Central memory CD8-positive, alpha-beta T cell (primary cell): ENCODE measurements at regions not wholly inside any gene's neighbourhood (a gene's known extent, or its start where the extent isn't known, plus 50 kb on each side); places are given as distances from the start of the nearest gene placed in this dataset.
"Not testable (repeated sequence)": the region's sequence is repeated elsewhere in the genome, so short reads cannot be mapped to it uniquely, and the experiment has no call there.

ENCODE experiments used
- ATAC-seq: fragments of 150-1000 bp; cut with Tn5 transposase; replicated peaks from 2 replicates; pipeline ENCODE4 v1.10.0; 2022; ENCODE audit warnings: mild to moderate bottlenecking, moderate FRiP score, moderate number of reproducible peaks; ENCODE audit not compliant: poor library complexity, severe bottlenecking; ENCODE audit errors: extremely low read depth
- DNase-seq, 2 donors: peaks; one replicate each; pipeline ENCODE4 v3.0.0; 2021; ENCODE audit warnings: low spot score in 2 of 2
- H3K27ac Mint-ChIP-seq: one replicate; pipeline ENCODE4 v1.8.0; 2022; ENCODE audit warnings: low read depth, mild to moderate bottlenecking, moderate library complexity, mixed read lengths
- H3K27me3 Mint-ChIP-seq: one replicate; pipeline ENCODE4 v1.8.0; 2022; ENCODE audit warnings: mixed read lengths
- H3K36me3 Mint-ChIP-seq: one replicate; pipeline ENCODE4 v1.8.0; 2022; ENCODE audit warnings: mild to moderate bottlenecking, moderate library complexity, mixed read lengths; ENCODE audit not compliant: insufficient read depth
- H3K4me1 Mint-ChIP-seq: one replicate; pipeline ENCODE4 v1.8.0; 2022; ENCODE audit warnings: mixed read lengths
- H3K4me3 Mint-ChIP-seq: one replicate; pipeline ENCODE4 v1.8.0; 2022; ENCODE audit warnings: mild to moderate bottlenecking, moderate library complexity, mixed read lengths
- H3K9me3 Mint-ChIP-seq: one replicate; pipeline ENCODE4 v1.8.0; 2022; ENCODE audit warnings: mixed read lengths

DNA sequence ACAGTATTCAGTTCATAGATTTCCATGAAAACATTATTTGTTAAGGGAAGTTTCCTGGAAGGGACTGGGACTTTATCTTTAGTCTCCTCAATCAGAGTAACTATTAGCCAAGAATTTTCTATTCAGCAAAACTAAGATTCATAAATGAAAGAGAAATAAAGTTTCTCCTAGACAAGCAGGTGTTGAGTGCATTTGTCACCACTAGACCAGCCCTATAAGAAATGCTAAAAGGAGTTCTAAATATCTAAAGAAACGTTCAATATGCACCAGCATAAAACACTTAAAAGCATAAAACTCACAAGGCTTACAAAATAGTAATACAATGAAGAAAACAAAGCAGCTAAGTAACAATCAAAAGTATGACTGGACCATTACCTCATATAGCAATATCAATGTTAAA lies 423.0 kb downstream of the TECRL start:
- Mint-ChIP-seq H3K27me3 (no peaks in the 10 kb centered on the region), H3K4me3 (no peak overlapping the region), H3K9me3 (peaks cover 52% of the 10 kb centered on the region), H3K4me1 (no peaks in the 10 kb centered on the region), H3K36me3 (no peaks in the 10 kb centered on the region), H3K27ac (no peak overlapping the region)
- ATAC-seq (no peak), DNase-seq (no peak)

DNA sequence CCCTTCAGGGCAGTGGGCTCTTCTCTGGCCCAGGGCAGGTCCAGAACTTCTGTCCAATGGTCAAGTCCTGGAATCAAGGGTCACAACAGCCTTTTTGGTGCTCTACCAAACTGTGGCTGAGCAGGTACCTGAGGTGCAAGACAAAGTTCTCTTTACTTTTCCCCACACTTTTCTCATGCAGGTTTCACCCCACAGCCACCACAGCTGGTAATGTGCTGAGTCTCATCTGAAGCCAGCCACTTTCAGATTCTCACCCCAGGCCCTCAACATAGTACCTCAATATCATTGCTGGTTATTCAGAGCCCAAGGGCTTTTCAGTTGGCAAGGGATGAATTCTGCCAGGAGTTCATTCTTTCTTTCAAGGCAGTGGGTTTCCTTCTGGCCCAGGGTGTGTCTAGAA lies 426.0 kb downstream of the TECRL start:
- H3K36me3 Mint-ChIP-seq = no peaks in the 10 kb centered on the region
- peaks cover 34% of the 10 kb centered on the region for H3K9me3 Mint-ChIP-seq
- DNase-seq (no peak), ATAC-seq (no peak)
- no peak overlapping the region for H3K27ac Mint-ChIP-seq
- no peaks in the 10 kb centered on the region for H3K27me3 Mint-ChIP-seq
- no peak overlapping the region for H3K4me3 Mint-ChIP-seq
- H3K4me1 Mint-ChIP-seq = no peaks in the 10 kb centered on the region

DNA sequence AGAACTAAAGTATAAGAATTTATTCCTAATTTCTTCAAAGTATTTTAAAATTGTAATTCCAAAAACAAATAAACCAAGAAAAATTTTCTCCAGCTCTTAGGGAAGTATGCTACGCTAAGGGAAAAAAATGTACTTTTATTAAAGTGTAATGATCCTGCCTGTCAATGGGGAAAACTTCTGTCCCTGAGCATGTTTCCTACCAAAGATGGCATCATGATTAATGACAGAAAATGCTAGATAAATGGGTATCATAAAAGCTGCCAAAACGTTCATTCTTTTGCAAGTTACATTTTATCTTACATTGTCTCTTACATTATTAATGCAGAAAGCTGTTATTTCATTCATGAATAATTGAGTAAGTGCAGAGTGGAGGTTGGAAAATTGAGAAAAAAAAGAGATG lies 443.4 kb downstream of the TECRL start:
- no peak for DNase-seq
- no peak for ATAC-seq
- H3K4me3 Mint-ChIP-seq = no peak overlapping the region
- no peaks in the 10 kb centered on the region for H3K27me3 Mint-ChIP-seq
- peaks cover 7% of the 10 kb centered on the region for H3K9me3 Mint-ChIP-seq
- H3K4me1 Mint-ChIP-seq = no peaks in the 10 kb centered on the region
- no peak overlapping the region for H3K27ac Mint-ChIP-seq
- no peaks in the 10 kb centered on the region for H3K36me3 Mint-ChIP-seq

DNA sequence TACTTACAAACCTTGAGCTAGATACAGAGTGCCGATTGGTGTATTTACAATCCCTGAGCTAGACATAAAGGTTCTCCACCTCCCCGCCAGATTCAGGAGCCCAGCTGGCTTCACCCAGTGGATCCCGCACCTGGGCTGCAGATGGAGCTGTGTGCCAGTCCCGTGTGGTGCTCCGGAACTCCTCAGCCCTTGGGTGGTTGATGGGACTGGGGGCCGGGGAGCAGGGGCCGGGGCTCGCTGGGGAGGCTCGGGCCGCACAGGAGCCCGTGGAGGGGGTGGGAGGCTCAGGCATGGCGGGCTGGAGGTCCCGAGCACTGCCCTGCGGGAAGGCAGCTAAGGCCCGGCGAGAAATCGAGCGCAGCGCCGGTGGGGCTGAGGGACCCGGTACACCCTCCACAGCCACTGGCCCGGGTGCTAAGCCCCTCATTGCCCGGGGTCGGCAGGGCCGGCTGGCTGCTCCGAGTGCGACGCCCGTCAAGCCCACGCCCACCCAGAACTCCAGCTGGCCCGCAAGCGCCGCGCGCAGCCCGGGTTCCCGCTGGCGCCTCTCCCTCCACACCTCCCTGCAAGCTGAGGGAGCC lies 466.5 kb downstream of the TECRL start:
- ATAC-seq = not testable (repeated sequence)

DNA sequence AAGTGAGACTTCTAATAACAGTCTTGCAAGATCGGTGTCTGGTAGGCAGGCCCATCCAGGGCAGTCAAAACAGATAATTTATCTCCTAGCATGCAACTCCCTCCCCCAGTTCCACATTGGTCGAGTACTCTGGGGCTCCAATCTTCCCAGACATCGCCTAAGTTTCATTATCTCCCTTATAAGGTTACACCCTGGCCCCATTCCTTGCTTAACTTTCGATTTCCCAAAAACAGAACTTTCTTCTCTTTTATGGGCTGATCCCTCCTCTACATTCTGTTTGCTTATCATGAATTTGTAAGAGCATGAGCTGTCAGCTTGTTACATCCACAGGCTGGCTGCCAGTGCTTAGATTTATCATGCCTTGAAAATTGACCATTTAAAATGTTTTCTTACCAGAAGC lies 471.3 kb downstream of the TECRL start:
- no peaks in the 10 kb centered on the region for H3K27me3 Mint-ChIP-seq
- no peaks in the 10 kb centered on the region for H3K4me1 Mint-ChIP-seq
- no peak overlapping the region for H3K4me3 Mint-ChIP-seq
- H3K9me3 Mint-ChIP-seq = no peaks in the 10 kb centered on the region
- no peak for ATAC-seq
- no peaks in the 10 kb centered on the region for H3K36me3 Mint-ChIP-seq
- no peak overlapping the region for H3K27ac Mint-ChIP-seq
- DNase-seq = no peak

More for the DNA sequence above, 466.5 kb downstream of the TECRL start:
- not testable (repeated sequence) for H3K9me3 Mint-ChIP-seq, H3K4me1 Mint-ChIP-seq, DNase-seq, H3K27me3 Mint-ChIP-seq, H3K36me3 Mint-ChIP-seq, H3K27ac Mint-ChIP-seq, H3K4me3 Mint-ChIP-seq

DNA sequence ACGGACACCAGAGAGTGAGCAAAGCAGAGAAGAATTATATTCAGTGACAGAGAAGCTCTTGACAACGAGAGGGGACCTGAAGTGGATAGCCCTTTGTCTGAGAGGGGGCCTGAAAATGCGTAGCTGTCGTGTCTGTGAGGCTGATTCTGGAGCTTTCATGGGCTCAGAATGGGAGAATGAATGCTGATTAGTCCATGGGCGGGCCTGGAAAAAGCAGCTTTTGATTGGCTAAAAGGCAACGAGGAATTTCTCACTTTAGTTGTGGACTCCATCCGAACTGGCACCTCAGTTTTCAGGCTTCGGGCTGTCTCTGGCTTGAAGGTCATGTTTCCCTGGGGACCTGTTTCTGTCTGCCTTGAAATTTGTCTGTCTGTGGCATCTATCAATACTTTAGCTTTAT lies 487.1 kb downstream of the TECRL start:
- H3K27ac Mint-ChIP-seq = no peak overlapping the region
- H3K9me3 Mint-ChIP-seq = peaks cover 2% of the 10 kb centered on the region
- H3K27me3 Mint-ChIP-seq = no peaks in the 10 kb centered on the region
- ATAC-seq (no peak), DNase-seq (no peak)
- H3K4me3 Mint-ChIP-seq = no peak overlapping the region
- H3K36me3 Mint-ChIP-seq = no peaks in the 10 kb centered on the region
- H3K4me1 Mint-ChIP-seq = no peaks in the 10 kb centered on the region

DNA sequence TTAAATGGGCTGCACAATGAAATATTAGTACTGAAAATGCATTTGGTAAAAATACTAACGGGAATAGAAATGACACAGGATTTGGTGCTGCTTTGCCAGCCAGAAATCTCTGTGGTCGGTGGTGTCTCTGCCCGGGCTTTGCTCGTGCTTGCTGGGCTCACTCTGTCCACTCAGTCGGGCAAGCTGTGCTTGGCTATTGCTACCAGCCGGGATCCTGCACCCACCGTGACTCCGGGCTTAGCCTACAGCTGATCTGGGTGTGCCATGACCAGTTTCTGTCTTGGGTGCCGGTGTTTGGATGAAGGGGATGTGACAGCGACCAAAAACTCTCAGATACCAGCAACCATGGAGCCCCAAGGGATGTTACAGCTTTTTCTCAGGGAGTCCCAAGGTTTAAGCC lies 487.7 kb downstream of the TECRL start:
- no peak for DNase-seq
- H3K4me1 Mint-ChIP-seq = no peaks in the 10 kb centered on the region
- H3K36me3 Mint-ChIP-seq = no peaks in the 10 kb centered on the region
- peaks cover 8% of the 10 kb centered on the region for H3K9me3 Mint-ChIP-seq
- H3K27me3 Mint-ChIP-seq = no peaks in the 10 kb centered on the region
- no peak for ATAC-seq
- no peak overlapping the region for H3K4me3 Mint-ChIP-seq
- H3K27ac Mint-ChIP-seq = no peak overlapping the region

DNA sequence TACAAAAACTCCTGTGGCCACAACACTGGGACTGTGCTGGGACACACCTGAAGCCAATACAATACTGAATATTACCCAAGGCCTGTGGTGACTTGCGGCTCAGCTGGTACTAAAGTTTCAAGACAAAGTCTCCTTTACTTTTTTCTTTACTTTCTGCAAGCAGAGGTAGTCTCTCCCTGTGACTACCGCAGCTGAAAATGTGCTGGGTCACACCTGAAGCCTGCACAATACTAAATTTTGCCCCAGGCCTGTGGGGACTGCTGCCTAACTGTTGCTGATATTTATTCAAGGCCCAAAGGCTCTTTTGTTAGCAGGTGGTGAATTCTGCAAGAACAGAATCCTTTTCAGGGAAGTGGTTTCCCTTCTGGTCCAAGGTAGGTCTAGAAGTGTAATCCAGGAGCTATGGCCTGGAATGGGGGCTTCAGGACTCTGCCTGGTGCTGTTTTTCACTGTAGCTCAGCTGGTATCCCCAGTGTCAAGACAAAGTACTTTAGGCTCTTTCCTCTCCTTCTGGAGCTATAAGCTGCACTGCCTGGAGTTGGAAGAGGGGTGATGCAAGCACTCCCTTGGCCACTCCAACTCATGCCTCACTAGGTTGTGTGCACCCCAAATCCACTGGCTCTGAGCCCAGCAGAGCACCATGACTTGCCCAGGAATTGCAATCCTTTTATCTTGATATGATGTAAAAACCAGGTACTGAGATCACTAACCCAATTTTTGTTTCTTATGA lies 489.4 kb downstream of the TECRL start:
- Mint-ChIP-seq H3K36me3 (no peaks in the 10 kb centered on the region), H3K9me3 (peaks cover 14% of the 10 kb centered on the region), H3K4me1 (no peaks in the 10 kb centered on the region), H3K27ac (no peak overlapping the region), H3K27me3 (no peaks in the 10 kb centered on the region), H3K4me3 (no peak overlapping the region)
- ATAC-seq = no peak
- no peak for DNase-seq

DNA sequence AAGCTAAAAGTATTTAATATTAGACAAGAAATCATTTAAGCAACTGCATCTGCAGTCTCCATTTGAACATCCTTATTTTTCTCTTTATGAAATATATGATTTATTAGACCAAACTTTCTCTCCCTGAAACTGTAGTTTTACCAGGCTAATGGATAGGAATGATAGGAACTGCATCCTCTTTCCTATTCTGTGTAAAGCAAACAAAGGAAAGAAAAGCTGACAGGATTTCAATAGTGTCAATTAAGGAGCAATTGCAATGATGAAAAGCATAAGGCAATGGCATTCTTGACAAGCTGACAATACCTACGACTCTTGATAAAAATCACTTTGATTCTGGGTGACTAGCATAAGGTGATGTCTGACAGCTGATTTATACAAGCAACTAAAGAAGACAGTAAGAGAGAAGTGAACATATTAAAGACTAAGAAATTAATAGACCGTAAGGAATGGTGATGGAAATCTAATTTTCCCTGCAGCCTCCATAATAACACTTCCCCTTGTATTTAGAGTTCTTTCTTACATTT lies 502.5 kb downstream of the TECRL start:
- no peaks in the 10 kb centered on the region for H3K4me1 Mint-ChIP-seq
- DNase-seq = no peak
- no peak for ATAC-seq
- H3K27ac Mint-ChIP-seq = no peak overlapping the region
- no peak overlapping the region for H3K4me3 Mint-ChIP-seq
- peaks cover 11% of the 10 kb centered on the region for H3K9me3 Mint-ChIP-seq
- no peaks in the 10 kb centered on the region for H3K36me3 Mint-ChIP-seq
- no peaks in the 10 kb centered on the region for H3K27me3 Mint-ChIP-seq

DNA sequence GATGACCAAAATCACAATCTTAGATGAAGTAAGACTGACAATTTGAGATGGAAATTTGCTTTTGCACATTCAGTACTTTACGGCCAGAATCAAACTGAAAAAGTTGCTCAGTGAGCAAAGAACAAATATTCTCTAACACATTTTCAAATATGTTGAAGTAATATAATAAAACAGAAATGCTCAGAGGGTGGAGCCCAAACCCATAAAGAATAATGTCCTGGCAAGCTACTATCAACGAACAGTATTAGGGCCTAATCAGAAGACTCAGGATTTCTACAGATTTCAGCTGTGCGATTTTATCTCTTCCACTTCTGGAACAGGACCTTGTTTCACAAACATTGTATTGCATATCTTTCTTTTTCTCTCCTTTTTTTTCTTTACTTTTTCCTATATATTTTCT lies 505.0 kb downstream of the TECRL start:
- Mint-ChIP-seq H3K9me3 (peaks cover 23% of the 10 kb centered on the region), H3K27me3 (no peaks in the 10 kb centered on the region), H3K4me3 (no peak overlapping the region), H3K4me1 (no peaks in the 10 kb centered on the region), H3K27ac (no peak overlapping the region), H3K36me3 (no peaks in the 10 kb centered on the region)
- ATAC-seq (no peak), DNase-seq (no peak)

DNA sequence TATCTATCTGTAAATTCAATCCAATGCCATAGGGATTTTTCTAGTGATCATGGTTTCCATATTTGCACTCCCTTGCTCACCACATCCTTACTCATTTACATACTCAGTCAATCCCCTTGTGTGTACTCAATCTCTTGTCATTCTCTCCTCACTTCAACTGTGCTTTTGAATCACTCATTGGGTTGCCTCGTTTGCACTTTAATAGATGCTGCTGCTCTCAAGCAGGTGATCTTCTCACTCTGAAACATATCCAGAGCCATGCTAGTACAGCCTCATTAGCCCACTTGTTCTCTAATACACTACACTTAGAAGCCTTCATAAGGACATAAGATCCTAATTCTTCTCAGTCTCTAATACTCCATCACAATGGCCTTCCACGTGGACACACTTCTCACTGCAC lies 507.9 kb downstream of the TECRL start:
- Mint-ChIP-seq H3K36me3 (no peaks in the 10 kb centered on the region), H3K9me3 (peaks cover 32% of the 10 kb centered on the region), H3K27me3 (no peaks in the 10 kb centered on the region), H3K4me3 (no peak overlapping the region), H3K27ac (no peak overlapping the region), H3K4me1 (no peaks in the 10 kb centered on the region)
- DNase-seq = no peak
- ATAC-seq = no peak

DNA sequence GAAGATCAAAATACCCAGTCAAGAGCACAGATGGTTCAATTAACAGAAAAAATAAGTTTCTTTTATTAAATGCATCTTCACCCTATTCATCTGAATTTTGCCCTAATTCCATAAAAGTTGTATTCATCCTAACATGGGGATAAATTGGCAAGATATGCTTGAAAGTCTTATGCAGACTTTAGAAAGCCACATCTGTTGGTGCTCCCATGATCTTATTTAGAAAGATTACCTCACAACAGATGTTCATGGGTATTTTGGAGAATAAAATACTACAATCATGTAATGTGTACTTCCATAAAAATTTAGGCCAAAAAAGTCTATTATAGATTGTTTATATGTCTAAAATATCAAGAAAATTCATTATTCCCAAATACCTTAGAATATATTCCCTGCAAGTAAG lies 510.3 kb downstream of the TECRL start:
- H3K4me3 Mint-ChIP-seq = no peak overlapping the region
- no peaks in the 10 kb centered on the region for H3K36me3 Mint-ChIP-seq
- peaks cover 26% of the 10 kb centered on the region for H3K9me3 Mint-ChIP-seq
- ATAC-seq (no peak), DNase-seq (no peak)
- H3K27me3 Mint-ChIP-seq = no peaks in the 10 kb centered on the region
- no peak overlapping the region for H3K27ac Mint-ChIP-seq
- no peaks in the 10 kb centered on the region for H3K4me1 Mint-ChIP-seq

DNA sequence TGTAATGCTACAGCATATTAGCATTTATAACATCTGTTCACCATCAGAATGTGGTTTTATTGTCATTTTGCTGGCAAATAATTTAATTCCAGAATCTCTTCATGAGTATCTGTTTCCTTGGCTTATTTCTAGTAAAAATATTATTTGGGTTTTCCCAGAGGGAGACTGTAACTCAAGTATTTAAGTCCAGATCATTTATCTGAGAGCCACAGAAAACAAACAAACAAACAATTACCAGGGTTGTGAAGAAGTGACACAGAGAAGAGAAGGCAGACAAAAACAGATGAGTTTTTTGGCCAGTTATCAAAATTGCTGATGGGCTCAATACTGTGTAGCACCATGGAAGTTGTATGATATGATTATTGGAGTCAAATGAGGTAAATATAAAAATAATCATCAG lies 515.1 kb downstream of the TECRL start:
- H3K27ac Mint-ChIP-seq = no peak overlapping the region
- no peak for DNase-seq
- no peak overlapping the region for H3K4me3 Mint-ChIP-seq
- no peaks in the 10 kb centered on the region for H3K4me1 Mint-ChIP-seq
- ATAC-seq = no peak
- H3K27me3 Mint-ChIP-seq = no peaks in the 10 kb centered on the region
- H3K36me3 Mint-ChIP-seq = no peaks in the 10 kb centered on the region
- H3K9me3 Mint-ChIP-seq = peaks cover 15% of the 10 kb centered on the region
